ENCODE measurements at regions not wholly inside any gene's neighbourhood (a gene's known extent, or its start where the extent isn't known, plus 50 kb on each side); places are given as distances from the start of the nearest gene placed in this dataset.
"Not testable (repeated sequence)": the region's sequence is repeated elsewhere in the genome, so short reads cannot be mapped to it uniquely, and the experiment has no call there.

- no peak for DNase-seq (ENCODE audit: low read depth)
These were observed 259.9 kb downstream of the CTH start for GRCh38 chr1:70671006-70671405.

GRCh38 chr1:70672442-70672888 is 261.4 kb downstream of the CTH start:
- no peak for DNase-seq (ENCODE audit: low read depth)

GRCh38 chr1:70674941-70675685 is 264.0 kb downstream of the CTH start:
- no peak for DNase-seq (ENCODE audit: low read depth)

- no peak for DNase-seq (ENCODE audit: low read depth)
These were observed 264.7 kb downstream of the CTH start for GRCh38 chr1:70675737-70676156.

- peak; percentile 27 for DNase-seq (ENCODE audit: low read depth)
These were observed 274.5 kb downstream of the CTH start for GRCh38 chr1:70685300-70686286.

GRCh38 chr1:70688580-70688979 is 277.5 kb downstream of the CTH start:
- no peak for DNase-seq (ENCODE audit: low read depth)

GRCh38 chr1:70706381-70707037 is 295.4 kb downstream of the CTH start:
- DNase-seq (ENCODE audit: low read depth) = no peak

- no peak for DNase-seq (ENCODE audit: low read depth)
These were observed 296.1 kb downstream of the CTH start for GRCh38 chr1:70707214-70707613.

- no peak for DNase-seq (ENCODE audit: low read depth)
These were observed 303.1 kb downstream of the CTH start for GRCh38 chr1:70714149-70714548.

- DNase-seq (ENCODE audit: low read depth) = no peak
These were observed 306.1 kb downstream of the CTH start for GRCh38 chr1:70717211-70717610.

- no peak for DNase-seq (ENCODE audit: low read depth)
These were observed 306.6 kb downstream of the CTH start for GRCh38 chr1:70717656-70718055.

- no peak for DNase-seq (ENCODE audit: low read depth)
These were observed 307.1 kb downstream of the CTH start for GRCh38 chr1:70718086-70718630.

- no peak for DNase-seq (ENCODE audit: low read depth)
These were observed 308.1 kb downstream of the CTH start for GRCh38 chr1:70719154-70719553.

- DNase-seq (ENCODE audit: low read depth) = no peak
These were observed 309.0 kb downstream of the CTH start for GRCh38 chr1:70720109-70720508.

GRCh38 chr1:70720521-70720920 is 309.5 kb downstream of the CTH start:
- DNase-seq (ENCODE audit: low read depth) = no peak

- DNase-seq (ENCODE audit: low read depth) = no peak
These were observed 316.9 kb downstream of the CTH start for GRCh38 chr1:70727886-70728489.

GRCh38 chr1:70736518-70736917 is 311.1 kb downstream of the PTGER3 start:
- DNase-seq (ENCODE audit: low read depth) = not testable (repeated sequence)

GRCh38 chr1:70737125-70737524 is 310.5 kb downstream of the PTGER3 start:
- DNase-seq (ENCODE audit: low read depth) = no peak

GRCh38 chr1:70738624-70739023 is 309.0 kb downstream of the PTGER3 start:
- no peak for DNase-seq (ENCODE audit: low read depth)

GRCh38 chr1:70745199-70745598 is 302.4 kb downstream of the PTGER3 start:
- no peak for DNase-seq (ENCODE audit: low read depth)

- not testable (repeated sequence) for DNase-seq (ENCODE audit: low read depth)
These were observed 301.6 kb downstream of the PTGER3 start for GRCh38 chr1:70746062-70746461.

- DNase-seq (ENCODE audit: low read depth) = not testable (repeated sequence)
These were observed 300.5 kb downstream of the PTGER3 start for GRCh38 chr1:70747123-70747522.

Measured in activated T-cell treated with anti-CD3 and anti-CD28 coated beads for 48 hours (primary cell).